ENCODE measurements at regions not wholly inside any gene's neighbourhood (a gene's known extent, or its start where the extent isn't known, plus 50 kb on each side); places are given as distances from the start of the nearest gene placed in this dataset.

GRCh38 chr1:188499690-188500089 is 1670.9 kb downstream of the PLA2G4A start:
- TF ChIP-seq ZNF8 (CRISPR knock-in tag; IDR thresholded peaks at IDR 0.05), result no peak
- TF ChIP-seq PPARA (CRISPR knock-in tag; IDR thresholded peaks at IDR 0.05; ENCODE audit: borderline replicate concordance), result no peak
- TF ChIP-seq ZC3H10 (CRISPR knock-in tag; IDR thresholded peaks at IDR 0.05), result no peak
- TF ChIP-seq ESRRG (CRISPR knock-in tag; IDR thresholded peaks at IDR 0.05), result no peak
- TF ChIP-seq CREB5 (CRISPR knock-in tag; IDR thresholded peaks at IDR 0.05; ENCODE audit: low read depth), result no peak
- TF ChIP-seq GLIS3 (CRISPR knock-in tag; IDR thresholded peaks at IDR 0.05), result no peak
- TF ChIP-seq CSRNP3 (CRISPR knock-in tag; IDR thresholded peaks at IDR 0.05), result no peak
- TF ChIP-seq PATZ1 (CRISPR knock-in tag; IDR thresholded peaks at IDR 0.05; ENCODE audit: borderline replicate concordance), result no peak
- TF ChIP-seq BACH2 (CRISPR knock-in tag; IDR thresholded peaks at IDR 0.05; ENCODE audit: borderline replicate concordance), result no peak
- no peak for TF ChIP-seq TCF4 (CRISPR knock-in tag; IDR thresholded peaks at IDR 0.05; ENCODE audit: borderline replicate concordance)
- ATAC-seq, result peak; percentile 66

- ATAC-seq, result no peak
- TF ChIP-seq ZC3H10 (CRISPR knock-in tag; IDR thresholded peaks at IDR 0.05) (no peak), SNAI2 (CRISPR knock-in tag; IDR thresholded peaks at IDR 0.05) (no peak), ZNF565 (CRISPR knock-in tag; conservative IDR thresholded peaks at IDR 0.05; ENCODE audit: low read depth) (no peak), ISL1 (CRISPR knock-in tag; IDR thresholded peaks at IDR 0.05) (no peak), ZNF8 (CRISPR knock-in tag; IDR thresholded peaks at IDR 0.05) (no peak), PPARA (CRISPR knock-in tag; IDR thresholded peaks at IDR 0.05; ENCODE audit: borderline replicate concordance) (no peak), ZFP3 (CRISPR knock-in tag; IDR thresholded peaks at IDR 0.05) (no peak), TCF4 (CRISPR knock-in tag; IDR thresholded peaks at IDR 0.05; ENCODE audit: borderline replicate concordance) (no peak), CSDC2 (CRISPR knock-in tag; IDR thresholded peaks at IDR 0.05) (no peak), BACH2 (CRISPR knock-in tag; IDR thresholded peaks at IDR 0.05; ENCODE audit: borderline replicate concordance) (no peak), GLIS3 (CRISPR knock-in tag; IDR thresholded peaks at IDR 0.05) (no peak), TOX (CRISPR knock-in tag; IDR thresholded peaks at IDR 0.05; ENCODE audit: borderline replicate concordance) (no peak), CREB5 (CRISPR knock-in tag; IDR thresholded peaks at IDR 0.05; ENCODE audit: low read depth) (no peak), POU6F1 (CRISPR knock-in tag; IDR thresholded peaks at IDR 0.05; ENCODE audit: borderline replicate concordance, low read depth) (no peak), TSHZ2 (CRISPR knock-in tag; IDR thresholded peaks at IDR 0.05) (no peak)
Measured at GRCh38 chr1:188514917-188515316, 1686.2 kb downstream of the PLA2G4A start.

GRCh38 chr1:188517139-188517538 is 1688.4 kb downstream of the PLA2G4A start:
- TF ChIP-seq ZC3H10 (CRISPR knock-in tag; IDR thresholded peaks at IDR 0.05), result peak; percentile 26; the same call in 1 of the 2 replicates
- TF ChIP-seq ARNTL (CRISPR knock-in tag; IDR thresholded peaks at IDR 0.05; ENCODE audit: borderline replicate concordance, low read depth), result no peak
- peak; percentile 61; the same call in 1 of the 2 replicates for TF ChIP-seq TOX (CRISPR knock-in tag; IDR thresholded peaks at IDR 0.05; ENCODE audit: borderline replicate concordance)
- TF ChIP-seq CSRNP3 (CRISPR knock-in tag; IDR thresholded peaks at IDR 0.05), result no peak
- peak; percentile 91 for ATAC-seq

Measured in SK-N-SH treated with all-trans-retinoic acid at 6 μM for 48 hours (cell line).